ENCODE measurements at regions not wholly inside any gene's neighbourhood (a gene's known extent, or its start where the extent isn't known, plus 50 kb on each side); places are given as distances from the start of the nearest gene placed in this dataset.

GRCh38 chr21:31471865-31472264 lies 127.8 kb upstream of the TIAM1 start:
- no peak overlapping the region for H3K9ac ChIP-seq (ENCODE audit: insufficient read depth in 1 of 2, low read length in 2 of 2)
- 96 to 97% methylated on average over 4 of the region's 4 CpGs for WGBS, 2 donors
- DNase-seq (no peak), ATAC-seq (ENCODE audit: insufficient read depth, low FRiP score) (no peak)
- no peaks in the 10 kb centered on the region for H3K4me1 ChIP-seq (ENCODE audit: control insufficient read depth in 5 of 5, insufficient read depth in 5 of 5, low read length in 5 of 5)
- no peak for TF ChIP-seq CTCF (IDR thresholded peaks at IDR 0.05; ENCODE audit: control extremely low read depth, extremely low read depth)
- H3K9me3 ChIP-seq (ENCODE audit: control insufficient read depth in 4 of 4, insufficient read depth in 3 of 4, low read length in 3 of 4), result no peaks in the 10 kb centered on the region
- H3K36me3 ChIP-seq (ENCODE audit: control insufficient read depth in 4 of 4, insufficient read depth in 4 of 4, low read length in 4 of 4), result no peaks in the 10 kb centered on the region
- no peak overlapping the region for H3K27ac ChIP-seq (ENCODE audit: low read depth in 1 of 2, low read length in 1 of 2)
- H3K27me3 ChIP-seq (ENCODE audit: control insufficient read depth in 3 of 3, insufficient read depth in 3 of 3, low read length in 2 of 3), result no peaks in the 10 kb centered on the region
- H3K4me3 ChIP-seq, result no peak overlapping the region

- 76 to 78% methylated on average over 19 of the region's 19 CpGs for WGBS, 2 donors
- H3K27ac ChIP-seq (ENCODE audit: low read depth in 1 of 2, low read length in 1 of 2), result no peak overlapping the region
These were observed 127.0 kb upstream of the TIAM1 start for GRCh38 chr21:31470896-31471694.

GRCh38 chr21:31460980-31461379 lies 116.9 kb upstream of the TIAM1 start:
- Histone ChIP-seq H3K4me3 (no peak overlapping the region), H3K4me1 (ENCODE audit: control insufficient read depth in 5 of 5, insufficient read depth in 5 of 5, low read length in 5 of 5) (no peaks in the 10 kb centered on the region), H3K9ac (ENCODE audit: insufficient read depth in 1 of 2, low read length in 2 of 2) (no peak overlapping the region), H3K9me3 (ENCODE audit: control insufficient read depth in 4 of 4, insufficient read depth in 3 of 4, low read length in 3 of 4) (no peaks in the 10 kb centered on the region), H3K27me3 (ENCODE audit: control insufficient read depth in 3 of 3, insufficient read depth in 3 of 3, low read length in 2 of 3) (no peaks in the 10 kb centered on the region), H3K27ac (ENCODE audit: low read depth in 1 of 2, low read length in 1 of 2) (no peak overlapping the region), H3K36me3 (ENCODE audit: control insufficient read depth in 4 of 4, insufficient read depth in 4 of 4, low read length in 4 of 4) (peaks cover 0 to 4% (median 0%) of the 10 kb centered on the region in 4 donors)
- DNase-seq (no peak), ATAC-seq (ENCODE audit: insufficient read depth, low FRiP score) (no peak)
- 91 to 92% methylated on average over 10 of the region's 10 CpGs for WGBS, 2 donors
- no peak for TF ChIP-seq CTCF (IDR thresholded peaks at IDR 0.05; ENCODE audit: control extremely low read depth, extremely low read depth)

More at GRCh38 chr21:31470896-31471694, 127.0 kb upstream of the TIAM1 start:
- Histone ChIP-seq H3K36me3 (ENCODE audit: control insufficient read depth in 4 of 4, insufficient read depth in 4 of 4, low read length in 4 of 4) (no peaks in the 10 kb centered on the region), H3K9ac (ENCODE audit: insufficient read depth in 1 of 2, low read length in 2 of 2) (no peak overlapping the region), H3K4me1 (ENCODE audit: control insufficient read depth in 5 of 5, insufficient read depth in 5 of 5, low read length in 5 of 5) (no peaks in the 10 kb centered on the region), H3K4me3 (no peak overlapping the region), H3K27me3 (ENCODE audit: control insufficient read depth in 3 of 3, insufficient read depth in 3 of 3, low read length in 2 of 3) (no peaks in the 10 kb centered on the region), H3K9me3 (ENCODE audit: control insufficient read depth in 4 of 4, insufficient read depth in 3 of 4, low read length in 3 of 4) (no peaks in the 10 kb centered on the region)
- ATAC-seq (ENCODE audit: insufficient read depth, low FRiP score), result no peak
- TF ChIP-seq CTCF (IDR thresholded peaks at IDR 0.05; ENCODE audit: control extremely low read depth, extremely low read depth), result no peak
- no peak for DNase-seq

Measured in lung (tissue), 11 donors.